ENCODE measurements at regions not wholly inside any gene's neighbourhood (a gene's known extent, or its start where the extent isn't known, plus 50 kb on each side); places are given as distances from the start of the nearest gene placed in this dataset.

- H3K79me1 ChIP-seq (ENCODE audit: insufficient read depth, low read depth, low read length, poor library complexity, severe bottlenecking) = no peaks in the 10 kb centered on the region
- Mint-ChIP-seq H3K27ac (no peak overlapping the region), H3K4me3 (no peak overlapping the region)
Measured at GRCh38 chr11:95688015-95688414, 101.6 kb downstream of the FAM76B start.

More at GRCh38 chr11:95688015-95688414, 101.6 kb downstream of the FAM76B start:
- Histone ChIP-seq H3K27me3 (ENCODE audit: insufficient read depth, low read length) (no peaks in the 10 kb centered on the region), H3K14ac (ENCODE audit: insufficient read depth, low read length) (no peak overlapping the region), H3K18ac (ENCODE audit: insufficient read length, low read depth, low read length) (no peak overlapping the region), H2BK15ac (ENCODE audit: low read depth, low read length) (no peak overlapping the region), H3K23ac (ENCODE audit: insufficient read length, low read depth, low read length) (no peak overlapping the region), H3K4me1 (ENCODE audit: insufficient read depth, low read length) (no peaks in the 10 kb centered on the region), H3K79me2 (ENCODE audit: insufficient read depth, low read length) (no peaks in the 10 kb centered on the region), H2BK5ac (ENCODE audit: insufficient read length, low read length) (no peak overlapping the region), H3T11ph (ENCODE audit: low read length) (no peak overlapping the region), H2BK120ac (ENCODE audit: low read depth, low read length, poor library complexity, severe bottlenecking) (no peak overlapping the region), H3K9ac (ENCODE audit: extremely low read depth, insufficient read length, low read length) (no peak overlapping the region), H2BK12ac (ENCODE audit: insufficient read length, low read depth, low read length) (no peak overlapping the region), H2BK20ac (ENCODE audit: low read depth, low read length, poor library complexity, severe bottlenecking) (no peak overlapping the region), H3K56ac (ENCODE audit: insufficient read length, low read depth, low read length) (no peak overlapping the region), H4K5ac (ENCODE audit: insufficient read length, low read depth, low read length) (no peak overlapping the region), H3K4me2 (ENCODE audit: insufficient read depth, insufficient read length, low read length) (no peak overlapping the region), H3K23me2 (ENCODE audit: insufficient read length, low read depth, low read length, poor library complexity, severe bottlenecking) (no peaks in the 10 kb centered on the region), H4K8ac (replicated peaks; ENCODE audit: insufficient read length, low read depth, low read length) (no peak overlapping the region), H2AK5ac (ENCODE audit: insufficient read length, low read length) (no peak overlapping the region), H2AFZ (ENCODE audit: low read length) (no peak overlapping the region), H3K4ac (ENCODE audit: low read depth, low read length) (no peak overlapping the region), H3K9me3 (ENCODE audit: control insufficient read depth, low read depth, low read length) (no peaks in the 10 kb centered on the region), H3K27ac (ENCODE audit: insufficient read length, low read depth, low read length) (no peak overlapping the region), H4K20me1 (ENCODE audit: control insufficient read depth, insufficient read depth, insufficient read length) (no peaks in the 10 kb centered on the region), H4K91ac (ENCODE audit: insufficient read length, low read depth, low read length) (no peak overlapping the region)
- Mint-ChIP-seq H3K27me3 (ENCODE audit: low read depth) (no peaks in the 10 kb centered on the region; the same call in 1 of the 2 replicates), H3K9me3 (no peaks in the 10 kb centered on the region), H3K4me1 (no peaks in the 10 kb centered on the region), H3K36me3 (ENCODE audit: insufficient read depth in 1 of 3, low read depth in 3 of 3) (no peaks in the 10 kb centered on the region)
- WGBS (ENCODE audit: extremely low coverage, insufficient read length, low lambda C conversion rate) = no CpG with 5 or more reads among the region's 2 CpGs
- DNase-seq = no peak
- no peak for TF ChIP-seq CTCF (conservative IDR thresholded peaks at IDR 0.05)
